ENCODE measurements at regions not wholly inside any gene's neighbourhood (a gene's known extent, or its start where the extent isn't known, plus 50 kb on each side); places are given as distances from the start of the nearest gene placed in this dataset.
"Not testable (repeated sequence)": the region's sequence is repeated elsewhere in the genome, so short reads cannot be mapped to it uniquely, and the experiment has no call there.

- FAIRE-seq: not testable (repeated sequence)
These were observed 50.2 kb upstream of the FCGR2A start for GRCh38 chr1:161454865-161455707.

GRCh38 chr1:161453950-161454864 lies 51.0 kb upstream of the FCGR2A start:
- FAIRE-seq: not testable (repeated sequence)

- FAIRE-seq: not testable (repeated sequence)
These were observed 53.4 kb upstream of the FCGR2A start for GRCh38 chr1:161451698-161452348.

- not testable (repeated sequence) for FAIRE-seq
These were observed 57.4 kb upstream of the FCGR2A start for GRCh38 chr1:161447760-161448332.

- not testable (repeated sequence) for FAIRE-seq
These were observed 58.1 kb upstream of the FCGR2A start for GRCh38 chr1:161447040-161447759.

- FAIRE-seq: not testable (repeated sequence)
These were observed 60.5 kb upstream of the FCGR2A start for GRCh38 chr1:161444725-161445124.

GRCh38 chr1:161444255-161444654 lies 61.0 kb upstream of the FCGR2A start:
- FAIRE-seq: not testable (repeated sequence)

GRCh38 chr1:161440312-161440894 lies 64.9 kb upstream of the FCGR2A start:
- no peak for FAIRE-seq

- no peak for FAIRE-seq
These were observed 65.7 kb upstream of the FCGR2A start for GRCh38 chr1:161439280-161440232.

- FAIRE-seq: not testable (repeated sequence)
These were observed 65.5 kb upstream of the CFAP126 start for GRCh38 chr1:161433191-161433590.

- FAIRE-seq: no peak
These were observed 64.4 kb upstream of the CFAP126 start for GRCh38 chr1:161432091-161432490.

GRCh38 chr1:161427733-161428516 lies 60.2 kb upstream of the CFAP126 start:
- FAIRE-seq: peak; percentile 67

GRCh38 chr1:161422914-161423313 lies 55.2 kb upstream of the CFAP126 start:
- not testable (repeated sequence) for FAIRE-seq

GRCh38 chr1:161421456-161421855 lies 53.8 kb upstream of the CFAP126 start:
- FAIRE-seq: no peak

- no peak for FAIRE-seq
These were observed 53.2 kb upstream of the CFAP126 start for GRCh38 chr1:161420763-161421455.

GRCh38 chr1:161417536-161417935 lies 49.9 kb upstream of the CFAP126 start:
- not testable (repeated sequence) for FAIRE-seq
